ENCODE measurements at regions not wholly inside any gene's neighbourhood (a gene's known extent, or its start where the extent isn't known, plus 50 kb on each side); places are given as distances from the start of the nearest gene placed in this dataset.

DNA sequence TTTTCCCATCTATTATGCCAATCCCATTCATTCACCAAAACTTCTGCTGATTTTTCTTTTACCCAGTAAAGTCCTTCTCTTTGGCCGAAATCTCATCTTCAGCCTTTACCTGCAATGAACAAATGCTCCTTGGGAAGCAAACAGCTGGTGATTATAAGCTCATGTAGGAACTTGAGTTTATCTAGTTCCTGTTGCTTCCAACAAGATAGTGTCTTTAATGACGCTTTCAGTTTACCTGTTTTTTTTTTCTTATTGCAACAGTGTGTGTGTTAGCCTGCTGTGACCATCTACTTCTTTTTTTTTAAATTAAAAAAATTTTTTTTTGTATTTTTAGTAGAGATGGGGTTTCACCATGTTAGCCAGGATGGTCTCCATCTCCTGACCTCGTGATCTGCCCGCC, 156.0 kb downstream of the CD47 start:
- no peak overlapping the region for H3K27ac ChIP-seq (ENCODE audit: low read length)
- H2AFZ ChIP-seq (ENCODE audit: low read depth, low read length) = no peak overlapping the region
- TF ChIP-seq SMC3 (conservative IDR thresholded peaks at IDR 0.05; ENCODE audit: poor library complexity) (no peak), POLR2AphosphoS5 (IDR thresholded peaks at IDR 0.05) (no peak), EP300 (conservative IDR thresholded peaks at IDR 0.05; ENCODE audit: poor library complexity, severe bottlenecking) (no peak), EZH2 (IDR thresholded peaks at IDR 0.05; ENCODE audit: borderline replicate concordance, insufficient read depth, low read length, poor library complexity, severe bottlenecking) (no peak), TAF1 (IDR thresholded peaks at IDR 0.05; ENCODE audit: low read depth) (no peak), MXI1 (conservative IDR thresholded peaks at IDR 0.05; ENCODE audit: poor library complexity, severe bottlenecking) (no peak), RAD21 (conservative IDR thresholded peaks at IDR 0.05) (no peak)
- TF ChIP-seq, protein P1, sequence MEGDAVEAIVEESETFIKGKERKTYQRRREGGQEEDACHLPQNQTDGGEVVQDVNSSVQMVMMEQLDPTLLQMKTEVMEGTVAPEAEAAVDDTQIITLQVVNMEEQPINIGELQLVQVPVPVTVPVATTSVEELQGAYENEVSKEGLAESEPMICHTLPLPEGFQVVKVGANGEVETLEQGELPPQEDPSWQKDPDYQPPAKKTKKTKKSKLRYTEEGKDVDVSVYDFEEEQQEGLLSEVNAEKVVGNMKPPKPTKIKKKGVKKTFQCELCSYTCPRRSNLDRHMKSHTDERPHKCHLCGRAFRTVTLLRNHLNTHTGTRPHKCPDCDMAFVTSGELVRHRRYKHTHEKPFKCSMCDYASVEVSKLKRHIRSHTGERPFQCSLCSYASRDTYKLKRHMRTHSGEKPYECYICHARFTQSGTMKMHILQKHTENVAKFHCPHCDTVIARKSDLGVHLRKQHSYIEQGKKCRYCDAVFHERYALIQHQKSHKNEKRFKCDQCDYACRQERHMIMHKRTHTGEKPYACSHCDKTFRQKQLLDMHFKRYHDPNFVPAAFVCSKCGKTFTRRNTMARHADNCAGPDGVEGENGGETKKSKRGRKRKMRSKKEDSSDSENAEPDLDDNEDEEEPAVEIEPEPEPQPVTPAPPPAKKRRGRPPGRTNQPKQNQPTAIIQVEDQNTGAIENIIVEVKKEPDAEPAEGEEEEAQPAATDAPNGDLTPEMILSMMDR (IDR thresholded peaks at IDR 0.05; ENCODE audit: poor library complexity, severe bottlenecking) = no peak
- TF ChIP-seq, protein P2, sequence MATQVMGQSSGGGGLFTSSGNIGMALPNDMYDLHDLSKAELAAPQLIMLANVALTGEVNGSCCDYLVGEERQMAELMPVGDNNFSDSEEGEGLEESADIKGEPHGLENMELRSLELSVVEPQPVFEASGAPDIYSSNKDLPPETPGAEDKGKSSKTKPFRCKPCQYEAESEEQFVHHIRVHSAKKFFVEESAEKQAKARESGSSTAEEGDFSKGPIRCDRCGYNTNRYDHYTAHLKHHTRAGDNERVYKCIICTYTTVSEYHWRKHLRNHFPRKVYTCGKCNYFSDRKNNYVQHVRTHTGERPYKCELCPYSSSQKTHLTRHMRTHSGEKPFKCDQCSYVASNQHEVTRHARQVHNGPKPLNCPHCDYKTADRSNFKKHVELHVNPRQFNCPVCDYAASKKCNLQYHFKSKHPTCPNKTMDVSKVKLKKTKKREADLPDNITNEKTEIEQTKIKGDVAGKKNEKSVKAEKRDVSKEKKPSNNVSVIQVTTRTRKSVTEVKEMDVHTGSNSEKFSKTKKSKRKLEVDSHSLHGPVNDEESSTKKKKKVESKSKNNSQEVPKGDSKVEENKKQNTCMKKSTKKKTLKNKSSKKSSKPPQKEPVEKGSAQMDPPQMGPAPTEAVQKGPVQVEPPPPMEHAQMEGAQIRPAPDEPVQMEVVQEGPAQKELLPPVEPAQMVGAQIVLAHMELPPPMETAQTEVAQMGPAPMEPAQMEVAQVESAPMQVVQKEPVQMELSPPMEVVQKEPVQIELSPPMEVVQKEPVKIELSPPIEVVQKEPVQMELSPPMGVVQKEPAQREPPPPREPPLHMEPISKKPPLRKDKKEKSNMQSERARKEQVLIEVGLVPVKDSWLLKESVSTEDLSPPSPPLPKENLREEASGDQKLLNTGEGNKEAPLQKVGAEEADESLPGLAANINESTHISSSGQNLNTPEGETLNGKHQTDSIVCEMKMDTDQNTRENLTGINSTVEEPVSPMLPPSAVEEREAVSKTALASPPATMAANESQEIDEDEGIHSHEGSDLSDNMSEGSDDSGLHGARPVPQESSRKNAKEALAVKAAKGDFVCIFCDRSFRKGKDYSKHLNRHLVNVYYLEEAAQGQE (IDR thresholded peaks at IDR 0.05; ENCODE audit: borderline replicate concordance) = no peak
- H3K4me2 ChIP-seq (ENCODE audit: low read length) = no peak overlapping the region
- no peak overlapping the region for H3K9ac ChIP-seq (ENCODE audit: low read length)
- H3K27me3 ChIP-seq (ENCODE audit: insufficient read depth, low read depth, low read length) = no peaks in the 10 kb centered on the region
- H3K79me2 ChIP-seq (replicated peaks; ENCODE audit: insufficient read depth, low read length) = no peaks in the 10 kb centered on the region
- no peaks in the 10 kb centered on the region for H3K9me3 ChIP-seq (ENCODE audit: low read length)
- H3K9me2 ChIP-seq (ENCODE audit: insufficient read depth, low read length) = no peaks in the 10 kb centered on the region
- H3K36me3 ChIP-seq (ENCODE audit: insufficient read depth, low read length) = no peaks in the 10 kb centered on the region
- no peaks in the 10 kb centered on the region for H4K20me1 ChIP-seq (ENCODE audit: insufficient read depth)
- H3K4me3 ChIP-seq (ENCODE audit: low read length) = no peak overlapping the region
- no peaks in the 10 kb centered on the region for H3F3A ChIP-seq (ENCODE audit: insufficient read depth, low read length, poor library complexity, severe bottlenecking)

DNA sequence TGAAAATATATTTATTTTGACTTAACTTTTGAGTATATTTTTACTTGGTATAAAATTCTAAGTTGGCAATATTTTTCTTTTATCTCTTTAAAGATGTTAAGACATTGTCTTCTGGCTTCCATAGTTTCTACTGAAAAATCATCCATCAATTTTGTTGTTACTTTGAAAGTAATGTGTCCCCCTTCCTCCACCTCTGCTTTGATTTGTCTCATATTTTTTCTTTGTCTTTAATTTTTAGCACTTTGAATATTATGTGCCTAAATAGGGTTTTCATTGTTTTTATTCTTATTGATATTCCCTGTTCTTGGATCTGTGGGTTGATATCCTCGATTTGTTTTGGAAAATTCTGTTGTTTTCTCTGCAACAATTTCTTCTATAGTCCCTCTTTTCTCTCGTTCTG, 157.4 kb downstream of the CD47 start:
- Histone ChIP-seq H3K79me2 (replicated peaks; ENCODE audit: insufficient read depth, low read length) (no peaks in the 10 kb centered on the region), H3K36me3 (ENCODE audit: insufficient read depth, low read length) (no peaks in the 10 kb centered on the region), H3K9me2 (ENCODE audit: insufficient read depth, low read length) (no peaks in the 10 kb centered on the region), H3K4me2 (ENCODE audit: low read length) (no peak overlapping the region), H3K9ac (ENCODE audit: low read length) (no peak overlapping the region), H3K27me3 (ENCODE audit: insufficient read depth, low read depth, low read length) (no peaks in the 10 kb centered on the region), H4K20me1 (ENCODE audit: insufficient read depth) (no peaks in the 10 kb centered on the region), H3K27ac (ENCODE audit: low read length) (no peak overlapping the region), H2AFZ (ENCODE audit: low read depth, low read length) (no peak overlapping the region), H3K4me3 (ENCODE audit: low read length) (no peak overlapping the region), H3F3A (ENCODE audit: insufficient read depth, low read length, poor library complexity, severe bottlenecking) (no peaks in the 10 kb centered on the region), H3K9me3 (ENCODE audit: low read length) (no peaks in the 10 kb centered on the region)
- no peak for TF ChIP-seq POLR2AphosphoS5 (IDR thresholded peaks at IDR 0.05)
- TF ChIP-seq TAF1 (IDR thresholded peaks at IDR 0.05; ENCODE audit: low read depth) = no peak
- TF ChIP-seq EP300 (conservative IDR thresholded peaks at IDR 0.05; ENCODE audit: poor library complexity, severe bottlenecking) = no peak
- TF ChIP-seq, protein P2 (IDR thresholded peaks at IDR 0.05; ENCODE audit: borderline replicate concordance) = no peak
- TF ChIP-seq EZH2 (IDR thresholded peaks at IDR 0.05; ENCODE audit: borderline replicate concordance, insufficient read depth, low read length, poor library complexity, severe bottlenecking) = no peak
- TF ChIP-seq, protein P1 (IDR thresholded peaks at IDR 0.05; ENCODE audit: poor library complexity, severe bottlenecking) = no peak
- no peak for TF ChIP-seq MXI1 (conservative IDR thresholded peaks at IDR 0.05; ENCODE audit: poor library complexity, severe bottlenecking)
- no peak for TF ChIP-seq SMC3 (conservative IDR thresholded peaks at IDR 0.05; ENCODE audit: poor library complexity)
- no peak for TF ChIP-seq RAD21 (conservative IDR thresholded peaks at IDR 0.05)
